ENCODE measurements at regions not wholly inside any gene's neighbourhood (a gene's known extent, or its start where the extent isn't known, plus 50 kb on each side); places are given as distances from the start of the nearest gene placed in this dataset.

GRCh38 chr12:65615118-65615517, 209.2 kb upstream of the HMGA2 start:
- TF ChIP-seq CTCF (IDR thresholded peaks at IDR 0.05) (no peak), POLR2A (IDR thresholded peaks at IDR 0.05) (no peak)
